NT2/D1 (cell line): ENCODE measurements at regions not wholly inside any gene's neighbourhood (a gene's known extent, or its start where the extent isn't known, plus 50 kb on each side); places are given as distances from the start of the nearest gene placed in this dataset.

Experiments
- DNase-seq: peaks from one replicate; pipeline ENCODE4 v3.0.0-alpha.2; 2011; ENCODE audit warnings: low read depth, low spot score
- H3K27me3 ChIP-seq: 2 replicates; pipeline ENCODE4 v1.6.0; 2011; ENCODE audit warnings: mild to moderate bottlenecking; ENCODE audit not compliant: insufficient read length, insufficient read depth
- H3K36me3 ChIP-seq: 2 replicates; pipeline ENCODE4 v1.6.1; 2011; ENCODE audit warnings: mild to moderate bottlenecking, low read length, mixed read lengths; ENCODE audit not compliant: insufficient read depth, insufficient read length
- H3K4me1 ChIP-seq: 2 replicates; pipeline ENCODE4 v1.5.1; 2011; ENCODE audit not compliant: insufficient read depth, insufficient read length
- H3K4me3 ChIP-seq: 2 replicates; pipeline ENCODE4 v1.5.1; 2011; ENCODE audit warnings: low read depth; ENCODE audit not compliant: insufficient read length
- H3K9ac ChIP-seq: 2 replicates; pipeline ENCODE4 v1.6.0; 2011; ENCODE audit warnings: low read depth; ENCODE audit not compliant: insufficient read length
- H3K9me3 ChIP-seq: 2 replicates; pipeline ENCODE4 v1.5.1; 2011; ENCODE audit warnings: mild to moderate bottlenecking, low read length; ENCODE audit not compliant: insufficient read depth
- SUZ12 ChIP-seq: IDR thresholded peaks from 2 replicates; pipeline ENCODE4 v1.6.1; 2011; ENCODE audit not compliant: insufficient read length, insufficient read depth; ENCODE audit errors: extremely low read depth
- YY1 ChIP-seq: IDR thresholded peaks from 2 replicates; pipeline ENCODE4 v1.6.1; 2011; ENCODE audit not compliant: insufficient read length, insufficient read depth
- ZNF274 ChIP-seq: IDR thresholded peaks from 2 replicates; pipeline ENCODE4 v1.6.1; 2011; ENCODE audit warnings: mild to moderate bottlenecking, low read depth, low read length

DNA sequence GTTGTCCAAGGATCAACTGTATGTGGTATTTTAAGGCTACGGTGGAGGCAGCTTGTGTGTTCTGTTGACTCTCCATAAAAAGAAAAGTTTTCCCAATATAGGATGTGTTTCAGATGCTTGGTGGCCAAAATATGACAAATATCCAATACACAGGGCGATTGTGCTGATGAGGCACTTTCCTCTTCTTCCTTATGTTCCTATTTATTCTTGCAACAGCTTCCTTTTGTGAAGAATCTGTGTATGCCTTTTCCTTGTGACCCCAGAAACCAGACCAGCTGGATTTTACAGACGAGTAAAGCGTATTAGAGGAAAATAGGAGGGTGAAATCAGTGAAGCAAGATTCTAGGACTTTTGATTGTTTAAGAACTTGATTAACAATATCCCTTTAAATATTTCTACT is 452.0 kb downstream of the DMAC1 start:
- Histone ChIP-seq H3K27me3 (no peaks in the 10 kb centered on the region), H3K9ac (no peak overlapping the region), H3K36me3 (no peaks in the 10 kb centered on the region), H3K4me3 (no peak overlapping the region), H3K9me3 (peaks cover 12% of the 10 kb centered on the region; the same call in 1 of the 2 replicates), H3K4me1 (no peaks in the 10 kb centered on the region)
- TF ChIP-seq SUZ12 = no peak
- no peak for DNase-seq

DNA sequence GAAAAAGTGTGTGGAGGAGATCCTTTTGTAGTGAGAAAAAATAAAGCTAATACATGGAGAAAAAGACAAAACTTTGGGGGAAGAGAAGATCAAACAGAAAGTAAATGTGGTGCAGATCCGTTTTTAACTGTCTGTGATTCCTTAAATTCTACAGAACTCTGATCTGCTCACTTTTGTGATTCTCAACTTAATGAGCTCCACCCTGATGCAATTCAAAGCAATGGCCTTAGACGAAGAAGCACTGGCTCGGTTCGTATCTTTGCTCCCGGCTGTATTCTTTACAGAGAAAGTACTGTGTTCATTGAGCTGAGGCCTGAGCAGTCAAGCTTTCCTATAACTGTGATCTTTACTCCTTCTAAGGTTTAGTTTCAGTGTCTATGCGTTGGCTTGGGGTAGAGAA is 453.4 kb downstream of the DMAC1 start:
- TF ChIP-seq ZNF274 = no peak
- no peak for TF ChIP-seq SUZ12
- TF ChIP-seq YY1 = no peak
- no peak overlapping the region for H3K4me3 ChIP-seq
- DNase-seq = no peak
- H3K9ac ChIP-seq = no peak overlapping the region
- no peaks in the 10 kb centered on the region for H3K27me3 ChIP-seq
- peaks cover 12% of the 10 kb centered on the region; the same call in 1 of the 2 replicates for H3K9me3 ChIP-seq
- H3K4me1 ChIP-seq = no peaks in the 10 kb centered on the region
- no peaks in the 10 kb centered on the region for H3K36me3 ChIP-seq

DNA sequence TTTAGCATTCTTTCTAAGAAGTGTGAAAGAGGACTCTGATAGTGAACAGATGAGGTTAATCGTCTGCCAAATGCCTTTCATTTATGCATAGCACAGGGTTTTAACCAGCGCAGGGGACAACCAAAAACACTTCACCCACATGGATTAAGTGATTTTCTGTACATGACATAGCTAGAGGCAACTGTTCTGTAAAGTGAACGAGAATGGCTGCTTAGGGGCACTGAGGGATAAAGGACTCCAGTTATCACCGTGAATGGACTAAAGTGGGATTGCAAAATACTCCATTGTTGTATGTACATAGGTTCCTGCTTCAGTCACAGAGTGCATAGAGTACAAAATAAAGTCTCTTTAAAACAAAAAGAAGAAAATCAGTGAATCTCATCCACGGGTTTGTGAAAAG is 456.8 kb downstream of the DMAC1 start:
- DNase-seq = no peak
- H3K36me3 ChIP-seq = no peaks in the 10 kb centered on the region
- H3K27me3 ChIP-seq = no peaks in the 10 kb centered on the region

DNA sequence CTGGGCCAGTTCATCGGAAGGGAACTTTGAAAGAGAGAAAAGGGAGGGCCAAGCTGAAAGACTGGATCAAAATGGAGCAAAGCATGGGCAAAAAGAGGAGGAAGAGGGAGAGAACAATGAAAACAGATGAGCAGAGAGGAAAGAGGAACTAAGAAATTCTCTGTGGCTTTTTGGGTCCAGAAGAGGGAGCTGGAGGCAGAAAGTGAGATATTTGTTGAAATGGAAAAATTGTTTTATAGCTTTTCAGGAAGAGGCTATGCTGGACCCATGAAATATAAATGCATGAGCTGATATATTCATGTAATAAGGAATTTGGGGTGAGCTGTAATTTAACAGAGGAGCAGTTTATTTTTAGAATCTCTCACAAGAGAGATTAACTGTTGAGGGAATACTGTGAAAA is 457.3 kb downstream of the DMAC1 start:
- TF ChIP-seq SUZ12 (no peak), YY1 (no peak), ZNF274 (no peak)
- H3K4me1 ChIP-seq = no peaks in the 10 kb centered on the region
- no peak overlapping the region for H3K9ac ChIP-seq
- no peak overlapping the region for H3K4me3 ChIP-seq
- no peaks in the 10 kb centered on the region for H3K27me3 ChIP-seq
- no peaks in the 10 kb centered on the region for H3K36me3 ChIP-seq
- no peaks in the 10 kb centered on the region for H3K9me3 ChIP-seq
- DNase-seq = no peak

More for the DNA sequence above, 456.8 kb downstream of the DMAC1 start:
- Histone ChIP-seq H3K9me3 (no peaks in the 10 kb centered on the region), H3K9ac (no peak overlapping the region), H3K4me3 (no peak overlapping the region), H3K4me1 (no peaks in the 10 kb centered on the region)
- no peak for TF ChIP-seq ZNF274

DNA sequence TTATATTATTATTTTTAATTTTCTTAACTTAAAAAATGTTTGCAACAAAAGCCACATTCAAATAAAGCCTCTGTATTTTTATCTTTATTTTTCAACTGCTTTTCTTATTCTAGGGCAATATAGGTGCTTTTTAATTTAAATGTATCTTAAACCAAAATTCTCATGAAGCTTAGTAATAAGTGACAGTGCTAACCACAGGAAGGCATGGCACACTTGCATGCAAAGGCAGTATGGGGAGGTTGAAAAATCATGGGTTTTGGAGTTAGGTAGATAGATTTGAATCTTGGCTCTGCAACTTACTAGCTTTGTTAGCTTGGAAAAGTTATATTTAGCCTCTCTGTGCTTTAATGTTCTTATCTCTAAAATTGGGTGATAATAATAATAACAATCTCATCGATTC is 458.0 kb downstream of the DMAC1 start:
- TF ChIP-seq YY1 (no peak), ZNF274 (no peak)
- no peak overlapping the region for H3K9ac ChIP-seq

DNA sequence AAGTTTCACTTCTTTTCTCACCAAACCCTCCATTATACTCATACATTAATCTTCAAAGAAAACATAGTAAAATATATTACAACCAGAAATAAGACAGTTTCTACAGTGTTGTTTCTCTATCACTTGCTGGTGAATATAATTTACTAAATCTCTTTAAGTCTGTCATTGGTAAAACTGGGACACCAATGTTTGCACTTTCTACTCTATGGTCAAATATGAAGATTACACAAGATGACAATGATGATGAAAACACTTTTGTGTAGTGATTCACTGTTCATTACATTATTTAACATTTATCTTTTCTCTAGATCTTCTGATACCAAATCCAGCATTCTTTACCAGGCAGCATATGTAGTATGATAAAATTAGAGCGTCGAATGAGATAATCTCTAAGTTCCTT is 459.1 kb downstream of the DMAC1 start:
- H3K9ac ChIP-seq = no peak overlapping the region
- no peaks in the 10 kb centered on the region for H3K27me3 ChIP-seq
- H3K4me3 ChIP-seq = no peak overlapping the region
- H3K4me1 ChIP-seq = no peaks in the 10 kb centered on the region
- TF ChIP-seq ZNF274 (no peak), SUZ12 (no peak), YY1 (no peak)
- no peak for DNase-seq
- H3K36me3 ChIP-seq = no peaks in the 10 kb centered on the region
- H3K9me3 ChIP-seq = no peaks in the 10 kb centered on the region

More for the DNA sequence above, 458.0 kb downstream of the DMAC1 start:
- H3K4me1 ChIP-seq = no peaks in the 10 kb centered on the region
- no peaks in the 10 kb centered on the region for H3K27me3 ChIP-seq
- no peaks in the 10 kb centered on the region for H3K36me3 ChIP-seq
- no peak overlapping the region for H3K4me3 ChIP-seq
- no peaks in the 10 kb centered on the region for H3K9me3 ChIP-seq
- DNase-seq = no peak

DNA sequence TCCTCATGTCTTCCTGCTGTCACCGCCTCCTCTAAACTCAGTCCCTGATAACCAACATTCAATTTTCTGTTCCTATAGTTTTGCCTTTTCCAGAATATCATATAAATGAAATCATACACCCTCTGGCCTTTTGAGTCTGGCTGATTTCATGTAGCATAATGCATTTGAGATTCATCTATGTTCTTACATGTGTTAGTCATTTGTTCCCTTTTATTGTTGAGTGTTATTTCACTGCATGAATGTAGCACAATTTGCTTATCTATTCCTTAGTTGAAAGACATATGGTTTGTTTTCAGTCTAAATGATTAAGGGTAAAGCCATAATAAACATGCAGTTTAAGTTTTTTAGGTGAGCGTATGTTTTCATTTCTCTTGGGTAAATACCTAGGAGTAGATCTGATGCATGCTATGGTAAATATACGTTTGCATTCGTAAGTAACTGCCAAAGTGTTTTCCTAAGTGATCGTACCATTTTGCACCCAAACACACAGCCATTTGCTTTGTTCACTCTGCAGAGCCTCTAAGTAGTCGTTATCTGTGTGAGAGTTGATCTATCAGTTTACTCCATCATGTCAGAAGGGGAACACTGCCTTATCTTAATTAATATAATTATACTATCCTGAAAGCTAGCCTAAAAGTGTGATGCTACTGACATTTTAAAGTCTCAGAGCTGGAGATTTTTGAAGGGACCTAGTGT is 460.8 kb downstream of the DMAC1 start:
- Histone ChIP-seq H3K36me3 (no peaks in the 10 kb centered on the region), H3K9me3 (no peaks in the 10 kb centered on the region), H3K27me3 (no peaks in the 10 kb centered on the region), H3K9ac (no peak overlapping the region), H3K4me1 (no peaks in the 10 kb centered on the region), H3K4me3 (no peak overlapping the region)
- TF ChIP-seq YY1 (no peak), SUZ12 (no peak), ZNF274 (no peak)
- DNase-seq = no peak
